Skin of body (tissue), 1 donor: ENCODE measurements at regions not wholly inside any gene's neighbourhood (a gene's known extent, or its start where the extent isn't known, plus 50 kb on each side); places are given as distances from the start of the nearest gene placed in this dataset.
"Not testable (repeated sequence)": the region's sequence is repeated elsewhere in the genome, so short reads cannot be mapped to it uniquely, and the experiment has no call there.

Experiments used
- DNase-seq: peaks from one replicate; lab custom pipeline; 2025; lab: John Stamatoyannopoulos, UW

- DNase-seq = no peak
Observed at GRCh38 chr18:61677435-61677970, 215.3 kb downstream of the RNF152 start.

- no peak for DNase-seq
Observed at GRCh38 chr18:61676773-61677434, 215.9 kb downstream of the RNF152 start.

- no peak for DNase-seq
Observed at GRCh38 chr18:61669320-61669719, 223.5 kb downstream of the RNF152 start.

- no peak for DNase-seq
Observed at GRCh38 chr18:61666876-61667590, 225.8 kb downstream of the RNF152 start.

- no peak for DNase-seq
Observed at GRCh38 chr18:61664419-61665084, 228.3 kb downstream of the RNF152 start.

- no peak for DNase-seq
Observed at GRCh38 chr18:61662726-61663125, 230.1 kb downstream of the RNF152 start.

- no peak for DNase-seq
Observed at GRCh38 chr18:61658431-61658830, 234.4 kb downstream of the RNF152 start.

- no peak for DNase-seq
Observed at GRCh38 chr18:61657066-61657732, 235.6 kb downstream of the RNF152 start.

- DNase-seq = no peak
Observed at GRCh38 chr18:61655630-61656029, 237.2 kb downstream of the RNF152 start.

GRCh38 chr18:61653823-61654551, 238.8 kb downstream of the RNF152 start:
- no peak for DNase-seq

- no peak for DNase-seq
Observed at GRCh38 chr18:61651880-61652268, 240.9 kb downstream of the RNF152 start.

GRCh38 chr18:61651145-61651879, 241.5 kb downstream of the RNF152 start:
- DNase-seq = no peak

- no peak for DNase-seq
Observed at GRCh38 chr18:61643884-61644647, 248.7 kb downstream of the RNF152 start.

- DNase-seq = no peak
Observed at GRCh38 chr18:61639886-61640285, 252.9 kb downstream of the RNF152 start.

- DNase-seq = no peak
Observed at GRCh38 chr18:61637905-61638595, 254.8 kb downstream of the RNF152 start.

- no peak for DNase-seq
Observed at GRCh38 chr18:61637319-61637718, 255.5 kb downstream of the RNF152 start.

- no peak for DNase-seq
Observed at GRCh38 chr18:61635901-61636528, 256.8 kb downstream of the RNF152 start.

GRCh38 chr18:61628085-61628484, 264.7 kb downstream of the RNF152 start:
- no peak for DNase-seq

GRCh38 chr18:61624631-61625030, 268.2 kb downstream of the RNF152 start:
- not testable (repeated sequence) for DNase-seq
